ENCODE measurements at regions not wholly inside any gene's neighbourhood (a gene's known extent, or its start where the extent isn't known, plus 50 kb on each side); places are given as distances from the start of the nearest gene placed in this dataset.

GRCh38 chrX:19188566-19188965 is 66.3 kb upstream of the ADGRG2 start:
- TF ChIP-seq POLR2AphosphoS5 (IDR thresholded peaks at IDR 0.05; ENCODE audit: low read length) (no peak), ELK1 (IDR thresholded peaks at IDR 0.05; ENCODE audit: low read depth, low read length) (no peak)
